IMR-90 (cell line): ENCODE measurements at regions not wholly inside any gene's neighbourhood (a gene's known extent, or its start where the extent isn't known, plus 50 kb on each side); places are given as distances from the start of the nearest gene placed in this dataset.

Experiments
- ATAC-seq: fragments of 200-7000 bp; cut with Tn5 transposase; 2 replicates; pipeline ENCODE4 v1.9.1; 2020; ENCODE audit warnings: low read depth, mild to moderate bottlenecking, moderate library complexity
- BruUV-seq: library from RNA; stranded (reverse); fragments of 400-500 nt; replicated peaks from 2 replicates; lab custom pipeline; 2021; lab: Mats Ljungman, UMichigan
- CTCF ChIA-PET: fragments of 300-600 bp; formaldehyde crosslinking; extraction: SDS; loops from one replicate; lab custom pipeline; 2021; ENCODE audit warnings: antibody characterized with exemption; lab: Yijun Ruan, JAX
- POLR2A ChIA-PET: fragments of 300-600 bp; sonication (Branson Sonifier 250); formaldehyde crosslinking; loops from one replicate; lab custom pipeline; 2022; ENCODE audit warnings: antibody characterized with exemption; ENCODE audit not compliant: unreplicated experiment; lab: Charles Lee
- DNase-seq: peaks from one replicate; pipeline ENCODE4 v3.0.0; 2013
- H2AFZ ChIP-seq: replicated peaks from 2 replicates; pipeline ENCODE3; 2013; ENCODE audit warnings: low read length, mild to moderate bottlenecking; ENCODE audit not compliant: poor library complexity
- H2AK5ac ChIP-seq: 2 replicates; pipeline ENCODE4 v1.6.1; 2013; ENCODE audit warnings: low read depth, low read length, inconsistent platforms
- H2AK9ac ChIP-seq: replicated peaks from 2 replicates; pipeline ENCODE3; 2013; ENCODE audit warnings: mild to moderate bottlenecking, low read depth, low read length, moderate library complexity; ENCODE audit not compliant: poor library complexity
- H2BK120ac ChIP-seq: 2 replicates; pipeline ENCODE4 v1.6.1; 2013; ENCODE audit warnings: low read depth, low read length, inconsistent platforms
- H2BK15ac ChIP-seq: 3 replicates; pipeline ENCODE4 v1.6.1; 2013; ENCODE audit warnings: low read depth, low read length, inconsistent platforms
- H2BK20ac ChIP-seq: 2 replicates; pipeline ENCODE4 v1.6.1; 2013; ENCODE audit warnings: low read depth, mild to moderate bottlenecking, inconsistent platforms, low read length, moderate library complexity
- H2BK5ac ChIP-seq: 2 replicates; pipeline ENCODE4 v1.6.1; 2013; ENCODE audit warnings: mild to moderate bottlenecking, low read depth, low read length, inconsistent platforms; ENCODE audit not compliant: poor library complexity, severe bottlenecking
- H3K14ac ChIP-seq: replicated peaks from 2 replicates; pipeline ENCODE4 v1.6.1; 2013; ENCODE audit warnings: low read depth, low read length, inconsistent platforms
- H3K18ac ChIP-seq: 2 replicates; pipeline ENCODE4 v1.6.1; 2013; ENCODE audit warnings: low read depth, low read length, control low read depth
- H3K23ac ChIP-seq: 2 replicates; pipeline ENCODE4 v1.6.1; 2013; ENCODE audit warnings: low read depth, low read length, inconsistent platforms
- H3K27ac ChIP-seq: 2 replicates; pipeline ENCODE4 v1.5.1; 2013; ENCODE audit warnings: mild to moderate bottlenecking, control low read depth, low read length; ENCODE audit not compliant: insufficient read depth
- H3K27me3 ChIP-seq: 2 replicates; pipeline ENCODE4 v1.6.1; 2013; ENCODE audit warnings: low read length; ENCODE audit not compliant: control insufficient read depth, insufficient read depth
- H3K36me3 ChIP-seq: 2 replicates; pipeline ENCODE4 v1.6.1; 2013; ENCODE audit warnings: low read length, mixed read lengths; ENCODE audit not compliant: control insufficient read depth, insufficient read depth
- H3K4ac ChIP-seq: 2 replicates; pipeline ENCODE4 v1.6.1; 2013; ENCODE audit warnings: low read depth, low read length, inconsistent platforms
- H3K4me1 ChIP-seq: 2 replicates; pipeline ENCODE4 v1.6.1; 2013; ENCODE audit warnings: low read length, mixed read lengths; ENCODE audit not compliant: control insufficient read depth, insufficient read depth
- H3K4me2 ChIP-seq: 2 replicates; pipeline ENCODE4 v1.6.1; 2013; ENCODE audit warnings: low read depth, mild to moderate bottlenecking, control low read depth, low read length, moderate library complexity
- H3K4me3 ChIP-seq: 2 replicates; pipeline ENCODE4 v1.5.1; 2013; ENCODE audit warnings: low read depth, mild to moderate bottlenecking, control low read depth, low read length, moderate library complexity; ENCODE audit not compliant: insufficient read depth
- H3K56ac ChIP-seq: 2 replicates; pipeline ENCODE4 v1.6.1; 2013; ENCODE audit warnings: low read length, inconsistent platforms; ENCODE audit not compliant: insufficient read depth; ENCODE audit errors: extremely low read depth
- H3K79me1 ChIP-seq, 2 experiments: 2 replicates each; pipeline ENCODE4 v1.6.1; 2013; ENCODE audit warnings: low read length in 2 of 2, inconsistent platforms in 1 of 2, low read depth in 1 of 2
- H3K9ac ChIP-seq: 2 replicates; pipeline ENCODE4 v1.6.1; 2013; ENCODE audit warnings: low read depth, low read length, control low read depth
- H3K9me1 ChIP-seq: 2 replicates; pipeline ENCODE4 v1.6.1; 2013; ENCODE audit warnings: low read length, inconsistent platforms; ENCODE audit not compliant: insufficient read depth
- H3K9me3 ChIP-seq: 2 replicates; pipeline ENCODE4 v1.6.1; 2013; ENCODE audit warnings: low read length; ENCODE audit not compliant: control insufficient read depth, insufficient read depth
- H4K20me1 ChIP-seq: 2 replicates; pipeline ENCODE4 v1.6.1; 2013; ENCODE audit warnings: low read length, inconsistent platforms; ENCODE audit not compliant: insufficient read depth
- H4K5ac ChIP-seq: 2 replicates; pipeline ENCODE4 v1.6.1; 2013; ENCODE audit warnings: mild to moderate bottlenecking, low read depth, low read length, control low read depth
- H4K8ac ChIP-seq, 2 experiments: 2 replicates each; pipeline ENCODE4 v1.6.1; 2013; ENCODE audit warnings: low read depth in 2 of 2, low read length in 2 of 2, control low read depth in 1 of 2, inconsistent platforms in 1 of 2
- H4K91ac ChIP-seq: 2 replicates; pipeline ENCODE4 v1.6.1; 2013; ENCODE audit warnings: low read depth, low read length, inconsistent platforms; ENCODE audit not compliant: insufficient read depth
- BHLHE40 ChIP-seq: fragments of 150-350 bp; IDR thresholded peaks from 2 replicates; pipeline ENCODE4 v1.6.1; 2016; ENCODE audit warnings: mild to moderate bottlenecking, low read depth, low read length
- CEBPB ChIP-seq: IDR thresholded peaks from 2 replicates; pipeline ENCODE4 v1.6.1; 2012; ENCODE audit warnings: low read depth, low read length, improper control_type of control experiment
- CHD1 ChIP-seq: IDR thresholded peaks from 2 replicates; pipeline ENCODE4 v1.6.1; 2012; ENCODE audit warnings: low read depth, low read length, improper control_type of control experiment
- CTCF ChIP-seq: conservative IDR thresholded peaks from 2 replicates; pipeline ENCODE4 v1.5.1; 2012; ENCODE audit warnings: mild to moderate bottlenecking, low read depth, low read length, improper control_type of control experiment
- ELK1 ChIP-seq: fragments of 150-350 bp; IDR thresholded peaks from 2 replicates; pipeline ENCODE4 v1.6.1; 2016; ENCODE audit warnings: low read depth, mild to moderate bottlenecking, low read length, moderate library complexity, borderline replicate concordance
- FOS ChIP-seq: fragments of 150-350 bp; IDR thresholded peaks from 2 replicates; pipeline ENCODE4 v1.6.1; 2016; ENCODE audit warnings: low read depth, low read length
- MXI1 ChIP-seq: IDR thresholded peaks from 2 replicates; pipeline ENCODE4 v1.6.1; 2012; ENCODE audit warnings: low read depth, mild to moderate bottlenecking, low read length, moderate library complexity, borderline replicate concordance
- NFE2L2 ChIP-seq: fragments of 150-350 bp; IDR thresholded peaks from 2 replicates; pipeline ENCODE4 v1.6.1; 2016; ENCODE audit warnings: low read depth, mild to moderate bottlenecking, low read length
- POLR2A ChIP-seq: IDR thresholded peaks from 2 replicates; pipeline ENCODE4 v1.6.1; 2012; ENCODE audit warnings: mild to moderate bottlenecking, low read depth, low read length
- RAD21 ChIP-seq: IDR thresholded peaks from 2 replicates; pipeline ENCODE4 v1.6.1; 2012; ENCODE audit warnings: low read length, improper control_type of control experiment
- RCOR1 ChIP-seq: IDR thresholded peaks from 2 replicates; pipeline ENCODE4 v1.6.1; 2012; ENCODE audit warnings: mild to moderate bottlenecking, low read length, improper control_type of control experiment; ENCODE audit not compliant: insufficient replicate concordance
- RFX5 ChIP-seq: IDR thresholded peaks from 2 replicates; pipeline ENCODE4 v1.8.0; 2012; ENCODE audit warnings: low read depth, mild to moderate bottlenecking, low read length, moderate library complexity
- SMC3 ChIP-seq: fragments of 150-350 bp; IDR thresholded peaks from 2 replicates; pipeline ENCODE4 v1.6.1; 2016; ENCODE audit warnings: low read depth, mild to moderate bottlenecking, antibody characterized with exemption, low read length, moderate library complexity
- WGBS, 2 experiments: methylation state at CpG; one replicate each; pipeline versions ENCODE4 v1.1.5 to v1.1.7; 2013; ENCODE audit warnings: missing lambda C conversion rate in 2 of 2; ENCODE audit not compliant: insufficient read length in 1 of 2; ENCODE audit errors: extremely low coverage in 2 of 2; 5-methylcytosine and 5-hydroxymethylcytosine counted together
- dilution Hi-C: fragments of 300-500 bp; cut with HindIII; formaldehyde crosslinking; loops from one replicate; pipeline ENCODE4 v1.14.3; 2018; ENCODE audit warnings: low sequenced_read_pairs; ENCODE audit not compliant: unreplicated experiment
- in situ Hi-C: fragments of 300-500 bp; cut with MboI; formaldehyde crosslinking; loops from 3 replicates; pipeline ENCODE4 v1.14.3; 2019; ENCODE audit warnings: low sequenced_read_pairs, inconsistent platforms, mixed read lengths
- intact Hi-C: fragments of 100-400 bp; cut with micrococcal nuclease; formaldehyde crosslinking; loops from 2 replicates; pipeline ENCODE4 v1.10.0; 2022
- TF ChIP-seq, protein P1 (sequence below): fragments of 150-350 bp; IDR thresholded peaks from 2 replicates; pipeline ENCODE4 v1.6.1; 2017; ENCODE audit warnings: mild to moderate bottlenecking, antibody characterized with exemption, low read length, low read depth

- H2BK20ac ChIP-seq = no peak overlapping the region
- ATAC-seq (no peak), DNase-seq (no peak)
- H4K5ac ChIP-seq = no peak overlapping the region
- BruUV-seq = no TSS peak
- H3K36me3 ChIP-seq = no peaks in the 10 kb centered on the region
- no peak overlapping the region for H2BK15ac ChIP-seq
- no peak overlapping the region for H3K14ac ChIP-seq
- no peaks in the 10 kb centered on the region for H3K9me3 ChIP-seq
- H3K9me1 ChIP-seq = no peaks in the 10 kb centered on the region
- in situ Hi-C loops (no loop called here), intact Hi-C loops (no loop called here), dilution Hi-C loops (no loop called here)
- H3K56ac ChIP-seq = no peak overlapping the region
- no peak overlapping the region for H2BK5ac ChIP-seq
- no peak overlapping the region for H4K8ac ChIP-seq
- no peak overlapping the region for H3K9ac ChIP-seq
- no peak for TF ChIP-seq CEBPB
- no peak for TF ChIP-seq CTCF
- TF ChIP-seq RFX5 = no peak
- TF ChIP-seq MXI1 = no peak
- no peak for TF ChIP-seq ELK1
- TF ChIP-seq FOS = no peak
- no peak for TF ChIP-seq SMC3
- no peak for TF ChIP-seq RAD21
- no peak for TF ChIP-seq BHLHE40
- no peak for TF ChIP-seq CHD1
- TF ChIP-seq NFE2L2 = no peak
- TF ChIP-seq RCOR1 = no peak
- no peak for TF ChIP-seq POLR2A
- TF ChIP-seq, protein P1, sequence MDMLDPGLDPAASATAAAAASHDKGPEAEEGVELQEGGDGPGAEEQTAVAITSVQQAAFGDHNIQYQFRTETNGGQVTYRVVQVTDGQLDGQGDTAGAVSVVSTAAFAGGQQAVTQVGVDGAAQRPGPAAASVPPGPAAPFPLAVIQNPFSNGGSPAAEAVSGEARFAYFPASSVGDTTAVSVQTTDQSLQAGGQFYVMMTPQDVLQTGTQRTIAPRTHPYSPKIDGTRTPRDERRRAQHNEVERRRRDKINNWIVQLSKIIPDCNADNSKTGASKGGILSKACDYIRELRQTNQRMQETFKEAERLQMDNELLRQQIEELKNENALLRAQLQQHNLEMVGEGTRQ = no peak
- H3K23ac ChIP-seq = no peak overlapping the region
- ChIA-PET POLR2A (no interaction called here), CTCF (no interaction called here)
- no peak overlapping the region for H2BK120ac ChIP-seq
- H4K20me1 ChIP-seq = no peaks in the 10 kb centered on the region
- no peak overlapping the region for H2AFZ ChIP-seq
- H3K4me1 ChIP-seq = no peaks in the 10 kb centered on the region
- H3K4me2 ChIP-seq = no peak overlapping the region
- no peaks in the 10 kb centered on the region for H3K79me1 ChIP-seq
- H3K27ac ChIP-seq = no peak overlapping the region
- H3K4ac ChIP-seq = no peak overlapping the region
- no peak overlapping the region for H4K91ac ChIP-seq
- no peak overlapping the region for H3K18ac ChIP-seq
- H2AK5ac ChIP-seq = peak overlapping the region; percentile 9; the same call in 1 of the 2 replicates
- no peaks in the 10 kb centered on the region for H3K27me3 ChIP-seq
- WGBS, 2 experiments = no CpG with 5 or more reads among the region's 7 CpGs
- no peak overlapping the region for H3K4me3 ChIP-seq
- H2AK9ac ChIP-seq = no peak overlapping the region
Measured at GRCh38 chr4:17045866-17046265, 147.4 kb upstream of the LDB2 start.
